ENCODE measurements at regions not wholly inside any gene's neighbourhood (a gene's known extent, or its start where the extent isn't known, plus 50 kb on each side); places are given as distances from the start of the nearest gene placed in this dataset.
A peak's percentile ranks its signal among the peaks of the same experiment; 100 is the strongest.

- H3K4me3 ChIP-seq (ENCODE audit: low read depth, low read length) = no peak overlapping the region
- no peak for TF ChIP-seq CTCF (conservative IDR thresholded peaks at IDR 0.05; ENCODE audit: low read depth, low read length)
- peak; percentile 8 for DNase-seq (ENCODE audit: low read depth)
Measured at GRCh38 chr14:62143245-62143644, 381.0 kb downstream of the SNAPC1 start.

GRCh38 chr14:62144863-62145262 lies 382.6 kb downstream of the SNAPC1 start:
- DNase-seq (ENCODE audit: low read depth) = peak; percentile 5
- no peak overlapping the region for H3K4me3 ChIP-seq (ENCODE audit: low read depth, low read length)
- TF ChIP-seq CTCF (conservative IDR thresholded peaks at IDR 0.05; ENCODE audit: low read depth, low read length) = no peak

GRCh38 chr14:62146030-62146429 lies 383.8 kb downstream of the SNAPC1 start:
- TF ChIP-seq CTCF (conservative IDR thresholded peaks at IDR 0.05; ENCODE audit: low read depth, low read length) = no peak
- no peak for DNase-seq (ENCODE audit: low read depth)
- no peak overlapping the region for H3K4me3 ChIP-seq (ENCODE audit: low read depth, low read length)

- no peak overlapping the region for H3K4me3 ChIP-seq (ENCODE audit: low read depth, low read length)
- DNase-seq (ENCODE audit: low read depth) = no peak
- TF ChIP-seq CTCF (conservative IDR thresholded peaks at IDR 0.05; ENCODE audit: low read depth, low read length) = no peak
Measured at GRCh38 chr14:62156052-62156451, 393.8 kb downstream of the SNAPC1 start.

GRCh38 chr14:62158779-62159178 lies 396.6 kb downstream of the SNAPC1 start:
- no peak for TF ChIP-seq CTCF (conservative IDR thresholded peaks at IDR 0.05; ENCODE audit: low read depth, low read length)
- H3K4me3 ChIP-seq (ENCODE audit: low read depth, low read length) = no peak overlapping the region

GRCh38 chr14:62159314-62159713 lies 397.1 kb downstream of the SNAPC1 start:
- H3K4me3 ChIP-seq (ENCODE audit: low read depth, low read length) = no peak overlapping the region
- no peak for TF ChIP-seq CTCF (conservative IDR thresholded peaks at IDR 0.05; ENCODE audit: low read depth, low read length)
- DNase-seq (ENCODE audit: low read depth) = no peak

More at GRCh38 chr14:62158779-62159178, 396.6 kb downstream of the SNAPC1 start:
- no peak for DNase-seq (ENCODE audit: low read depth)

GRCh38 chr14:62162998-62163589 lies 400.9 kb downstream of the SNAPC1 start:
- no peak overlapping the region for H3K4me3 ChIP-seq (ENCODE audit: low read depth, low read length)
- DNase-seq (ENCODE audit: low read depth) = peak; percentile 69
- TF ChIP-seq CTCF (conservative IDR thresholded peaks at IDR 0.05; ENCODE audit: low read depth, low read length) = peak; percentile 89

Measured in choroid plexus epithelial cell (primary cell).